ENCODE measurements at regions not wholly inside any gene's neighbourhood (a gene's known extent, or its start where the extent isn't known, plus 50 kb on each side); places are given as distances from the start of the nearest gene placed in this dataset.
A peak's percentile ranks its signal among the peaks of the same experiment; 100 is the strongest.
"Not testable (repeated sequence)": the region's sequence is repeated elsewhere in the genome, so short reads cannot be mapped to it uniquely, and the experiment has no call there.

- no peak for ATAC-seq
- DNase-seq (ENCODE audit: low spot score), result no peak
Observed at GRCh38 chr2:156909983-156910382, 347.5 kb upstream of the GALNT5 start.

GRCh38 chr2:156915332-156915731, 342.2 kb upstream of the GALNT5 start:
- no peak for DNase-seq (ENCODE audit: low spot score)
- no peak for ATAC-seq

GRCh38 chr2:156918410-156918809, 339.1 kb upstream of the GALNT5 start:
- no peak for DNase-seq (ENCODE audit: low spot score)

GRCh38 chr2:156930423-156930822, 327.1 kb upstream of the GALNT5 start:
- DNase-seq (ENCODE audit: low spot score) (no peak), ATAC-seq (no peak)

More at GRCh38 chr2:156918410-156918809, 339.1 kb upstream of the GALNT5 start:
- ATAC-seq, result no peak

GRCh38 chr2:156933645-156934225, 323.8 kb upstream of the GALNT5 start:
- no peak for DNase-seq (ENCODE audit: low spot score)
- ATAC-seq, result no peak

GRCh38 chr2:156935616-156936015, 321.9 kb upstream of the GALNT5 start:
- ATAC-seq (no peak), DNase-seq (ENCODE audit: low spot score) (no peak)

- ATAC-seq (no peak), DNase-seq (ENCODE audit: low spot score) (no peak)
Observed at GRCh38 chr2:156937430-156937829, 320.1 kb upstream of the GALNT5 start.

- ATAC-seq, result no peak
Observed at GRCh38 chr2:156944871-156945270, 312.6 kb upstream of the GALNT5 start.

GRCh38 chr2:156947261-156947660, 310.2 kb upstream of the GALNT5 start:
- DNase-seq (ENCODE audit: low spot score) (no peak), ATAC-seq (no peak)

More at GRCh38 chr2:156944871-156945270, 312.6 kb upstream of the GALNT5 start:
- DNase-seq (ENCODE audit: low spot score), result no peak

GRCh38 chr2:156955701-156956100, 301.8 kb upstream of the GALNT5 start:
- no peak for DNase-seq (ENCODE audit: low spot score)
- no peak for ATAC-seq

GRCh38 chr2:156956161-156956560, 301.3 kb upstream of the GALNT5 start:
- DNase-seq (ENCODE audit: low spot score), result no peak
- no peak for ATAC-seq

GRCh38 chr2:156958374-156958773, 299.1 kb upstream of the GALNT5 start:
- DNase-seq (ENCODE audit: low spot score), result no peak

GRCh38 chr2:156959481-156959880, 298.0 kb upstream of the GALNT5 start:
- DNase-seq (ENCODE audit: low spot score) (no peak), ATAC-seq (no peak)

More at GRCh38 chr2:156958374-156958773, 299.1 kb upstream of the GALNT5 start:
- no peak for ATAC-seq

GRCh38 chr2:156982615-156983014, 274.9 kb upstream of the GALNT5 start:
- ATAC-seq, result no peak
- DNase-seq (ENCODE audit: low spot score), result no peak

- peak; percentile 16 for ATAC-seq
- no peak for DNase-seq (ENCODE audit: low spot score)
Observed at GRCh38 chr2:156986339-156986988, 271.0 kb upstream of the GALNT5 start.

GRCh38 chr2:156999661-157000060, 257.8 kb upstream of the GALNT5 start:
- DNase-seq (ENCODE audit: low spot score) (no peak), ATAC-seq (no peak)

GRCh38 chr2:157004789-157005188, 252.7 kb upstream of the GALNT5 start:
- ATAC-seq, result no peak
- no peak for DNase-seq (ENCODE audit: low spot score)

- no peak for DNase-seq (ENCODE audit: low spot score)
- ATAC-seq, result peak; percentile 59
Observed at GRCh38 chr2:157015015-157015575, 242.4 kb upstream of the GALNT5 start.

- DNase-seq (ENCODE audit: low spot score); ATAC-seq: not testable (repeated sequence)
Observed at GRCh38 chr2:157023264-157023663, 234.2 kb upstream of the GALNT5 start.

- no peak for DNase-seq (ENCODE audit: low spot score)
- peak; percentile 24 for ATAC-seq
Observed at GRCh38 chr2:157024129-157024528, 233.4 kb upstream of the GALNT5 start.

GRCh38 chr2:157032017-157032416, 225.5 kb upstream of the GALNT5 start:
- ATAC-seq, result no peak
- no peak for DNase-seq (ENCODE audit: low spot score)

GRCh38 chr2:157036726-157037125, 220.8 kb upstream of the GALNT5 start:
- DNase-seq (ENCODE audit: low spot score) (no peak), ATAC-seq (no peak)
